ENCODE measurements at regions not wholly inside any gene's neighbourhood (a gene's known extent, or its start where the extent isn't known, plus 50 kb on each side); places are given as distances from the start of the nearest gene placed in this dataset.

GRCh38 chr10:118449521-118449920 lies 107.4 kb upstream of the FAM204A start:
- no peak for TF ChIP-seq RFX5 (IDR thresholded peaks at IDR 0.05)
- TF ChIP-seq NFE2L2 (conservative IDR thresholded peaks at IDR 0.05; ENCODE audit: low read length): no peak
- TF ChIP-seq EP300 (IDR thresholded peaks at IDR 0.05): no peak
- TF ChIP-seq CTCF (IDR thresholded peaks at IDR 0.05): no peak
- no peak for TF ChIP-seq ZSCAN20 (CRISPR knock-in tag; IDR thresholded peaks at IDR 0.05)
- no peak for TF ChIP-seq REST (IDR thresholded peaks at IDR 0.05)
- no peak for TF ChIP-seq CEBPB (IDR thresholded peaks at IDR 0.05)
- no peak for TF ChIP-seq SMC3 (IDR thresholded peaks at IDR 0.05)
- TF ChIP-seq CHD2 (IDR thresholded peaks at IDR 0.05; ENCODE audit: low read length, partially characterized antibody): no peak
- no peak for TF ChIP-seq POLR2A (IDR thresholded peaks at IDR 0.05; ENCODE audit: low read length)

Measured in A549 (cell line).